SU-DHL-6 (cell line): ENCODE measurements at regions not wholly inside any gene's neighbourhood (a gene's known extent, or its start where the extent isn't known, plus 50 kb on each side); places are given as distances from the start of the nearest gene placed in this dataset.

Experiments used
- H2AFZ ChIP-seq: fragments of 200-600 bp; sonication (generic); 2 replicates; pipeline ENCODE4 v1.6.1; 2014; ENCODE audit warnings: low read depth, mild to moderate bottlenecking, moderate library complexity, mixed read lengths, antibody characterized with exemption, low read length; ENCODE audit not compliant: severe bottlenecking
- H3F3A ChIP-seq: fragments of 200-600 bp; shearing (Covaris generic); 2 replicates; pipeline ENCODE4 v1.6.0; 2016; ENCODE audit warnings: antibody characterized with exemption, mild to moderate bottlenecking; ENCODE audit not compliant: insufficient read depth
- H3K27ac ChIP-seq: fragments of 200-600 bp; sonication (generic); 2 replicates; pipeline ENCODE4 v1.5.1; 2016; ENCODE audit warnings: low read depth, mild to moderate bottlenecking, low read length, moderate library complexity, mixed read lengths
- H3K27me3 ChIP-seq: fragments of 200-600 bp; sonication (generic), shearing (Covaris generic); 2 replicates; pipeline ENCODE4 v1.6.0; 2014; ENCODE audit warnings: mild to moderate bottlenecking, low read length
- H3K36me3 ChIP-seq: fragments of 200-600 bp; sonication (generic); 2 replicates; pipeline ENCODE4 v1.6.1; 2014; ENCODE audit warnings: mild to moderate bottlenecking, low read length, mixed read lengths
- H3K4me2 ChIP-seq: fragments of 300-600, 200-600 bp; shearing (Covaris generic), sonication (generic); 2 replicates; pipeline ENCODE4 v1.6.0; 2014; ENCODE audit warnings: low read length, low read depth, mild to moderate bottlenecking; ENCODE audit not compliant: poor library complexity, severe bottlenecking
- H3K4me3 ChIP-seq: fragments of 200-600 bp; sonication (generic); 2 replicates; pipeline ENCODE4 v1.5.1; 2014; ENCODE audit warnings: antibody characterized with exemption, low read length, mild to moderate bottlenecking, mixed read lengths; ENCODE audit not compliant: insufficient read depth, poor library complexity, severe bottlenecking
- H3K79me2 ChIP-seq: fragments of 200-600 bp; sonication (generic); 2 replicates; pipeline ENCODE4 v1.6.1; 2014; ENCODE audit warnings: mild to moderate bottlenecking, low read length, moderate library complexity; ENCODE audit not compliant: insufficient read depth
- H3K9ac ChIP-seq: fragments of 200-600 bp; sonication (generic); 2 replicates; pipeline ENCODE4 v1.7.0; 2014; ENCODE audit warnings: mild to moderate bottlenecking, low read length
- H3K9me2 ChIP-seq: fragments of 200-600 bp; sonication (generic); replicated peaks from 2 replicates; pipeline ENCODE4 v1.6.1; 2014; ENCODE audit warnings: low read length; ENCODE audit not compliant: insufficient read depth
- H3K9me3 ChIP-seq: fragments of 200-600 bp; sonication (generic); 2 replicates; pipeline ENCODE4 v1.6.1; 2014; ENCODE audit warnings: low read length, mixed read lengths; ENCODE audit not compliant: insufficient read depth
- H4K20me1 ChIP-seq: fragments of 200-600 bp; sonication (generic); 2 replicates; pipeline ENCODE4 v1.6.1; 2014; ENCODE audit warnings: low read depth, mild to moderate bottlenecking, antibody characterized with exemption, low read length, moderate library complexity, mixed read lengths
- EZH2phosphoT487 ChIP-seq: fragments of 200-600 bp; sonication (generic), shearing (Covaris generic); conservative IDR thresholded peaks from 2 replicates; pipeline ENCODE4 v1.6.1; 2018; ENCODE audit warnings: mild to moderate bottlenecking, antibody characterized with exemption, low read length, moderate library complexity, mixed read lengths
- TF ChIP-seq, protein P1 (sequence below): fragments of 200-600 bp; sonication (generic); IDR thresholded peaks from one replicate; pipeline ENCODE4 v1.5.1; 2017; ENCODE audit warnings: antibody characterized with exemption, mild to moderate bottlenecking, low read length, moderate library complexity; ENCODE audit not compliant: insufficient read depth, poor library complexity, severe bottlenecking

- Histone ChIP-seq H3K4me2 (no peak overlapping the region), H3K27me3 (no peaks in the 10 kb centered on the region), H2AFZ (no peak overlapping the region), H3K9me3 (no peaks in the 10 kb centered on the region), H3K9me2 (no peaks in the 10 kb centered on the region), H3K27ac (no peak overlapping the region), H3K36me3 (no peaks in the 10 kb centered on the region), H3K9ac (no peak overlapping the region), H3K4me3 (no peak overlapping the region), H4K20me1 (no peaks in the 10 kb centered on the region), H3F3A (no peaks in the 10 kb centered on the region), H3K79me2 (no peaks in the 10 kb centered on the region)
- TF ChIP-seq EZH2phosphoT487, result no peak
- TF ChIP-seq, protein P1, sequence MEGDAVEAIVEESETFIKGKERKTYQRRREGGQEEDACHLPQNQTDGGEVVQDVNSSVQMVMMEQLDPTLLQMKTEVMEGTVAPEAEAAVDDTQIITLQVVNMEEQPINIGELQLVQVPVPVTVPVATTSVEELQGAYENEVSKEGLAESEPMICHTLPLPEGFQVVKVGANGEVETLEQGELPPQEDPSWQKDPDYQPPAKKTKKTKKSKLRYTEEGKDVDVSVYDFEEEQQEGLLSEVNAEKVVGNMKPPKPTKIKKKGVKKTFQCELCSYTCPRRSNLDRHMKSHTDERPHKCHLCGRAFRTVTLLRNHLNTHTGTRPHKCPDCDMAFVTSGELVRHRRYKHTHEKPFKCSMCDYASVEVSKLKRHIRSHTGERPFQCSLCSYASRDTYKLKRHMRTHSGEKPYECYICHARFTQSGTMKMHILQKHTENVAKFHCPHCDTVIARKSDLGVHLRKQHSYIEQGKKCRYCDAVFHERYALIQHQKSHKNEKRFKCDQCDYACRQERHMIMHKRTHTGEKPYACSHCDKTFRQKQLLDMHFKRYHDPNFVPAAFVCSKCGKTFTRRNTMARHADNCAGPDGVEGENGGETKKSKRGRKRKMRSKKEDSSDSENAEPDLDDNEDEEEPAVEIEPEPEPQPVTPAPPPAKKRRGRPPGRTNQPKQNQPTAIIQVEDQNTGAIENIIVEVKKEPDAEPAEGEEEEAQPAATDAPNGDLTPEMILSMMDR, result no peak
Measured at GRCh38 chr9:6089300-6089699, 73.9 kb upstream of the RANBP6 start.

- Histone ChIP-seq H3F3A (no peaks in the 10 kb centered on the region), H3K9me2 (no peaks in the 10 kb centered on the region), H3K27me3 (no peaks in the 10 kb centered on the region), H3K79me2 (no peaks in the 10 kb centered on the region), H2AFZ (no peak overlapping the region), H3K4me2 (no peak overlapping the region), H3K9ac (no peak overlapping the region), H3K9me3 (no peaks in the 10 kb centered on the region), H3K36me3 (no peaks in the 10 kb centered on the region), H3K27ac (no peak overlapping the region), H4K20me1 (no peaks in the 10 kb centered on the region), H3K4me3 (no peak overlapping the region)
- TF ChIP-seq EZH2phosphoT487, result no peak
- TF ChIP-seq, protein P1, result no peak
Measured at GRCh38 chr9:6086006-6086655, 70.7 kb upstream of the RANBP6 start.

DNA sequence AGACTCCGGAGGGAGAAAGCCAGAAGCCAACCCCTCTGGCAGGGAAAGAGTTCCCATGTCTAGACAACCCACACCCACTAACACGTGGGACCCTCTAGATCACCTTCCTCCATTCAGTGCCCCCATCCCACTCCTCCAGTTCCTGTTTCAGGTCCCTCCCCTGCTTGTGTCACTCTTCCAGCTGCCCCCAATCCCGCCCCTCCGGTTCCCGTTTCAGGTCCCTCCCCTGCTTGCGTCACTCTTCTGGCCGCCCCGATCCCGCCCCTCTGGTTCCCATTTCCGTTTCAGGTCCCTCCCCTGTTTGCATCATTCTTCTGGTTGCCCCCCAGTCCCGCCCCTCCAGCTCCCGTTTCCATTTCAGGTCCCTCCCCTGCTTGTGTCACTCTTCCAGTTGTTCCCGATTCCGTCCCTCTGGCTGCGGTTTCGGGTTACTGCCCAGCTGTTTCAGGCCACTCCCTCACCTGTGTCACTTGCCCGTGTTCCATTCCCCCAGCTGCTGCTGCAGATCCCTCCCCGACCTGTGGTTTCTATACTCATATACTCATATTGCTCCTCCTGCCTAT, 64.8 kb upstream of the RANBP6 start:
- H3K27me3 ChIP-seq, result no peaks in the 10 kb centered on the region
- H3K9me3 ChIP-seq, result no peaks in the 10 kb centered on the region
- H3K9ac ChIP-seq, result no peak overlapping the region
- no peaks in the 10 kb centered on the region for H3K79me2 ChIP-seq
- H3K4me3 ChIP-seq, result no peak overlapping the region
- TF ChIP-seq EZH2phosphoT487, result no peak
- TF ChIP-seq, protein P1, result no peak
- no peaks in the 10 kb centered on the region for H4K20me1 ChIP-seq
- H2AFZ ChIP-seq, result no peak overlapping the region
- H3F3A ChIP-seq, result no peaks in the 10 kb centered on the region
- H3K36me3 ChIP-seq, result no peaks in the 10 kb centered on the region
- H3K27ac ChIP-seq, result no peak overlapping the region
- peak overlapping the region; percentile 19 for H3K4me2 ChIP-seq
- no peaks in the 10 kb centered on the region for H3K9me2 ChIP-seq
